Ammon's horn (tissue), 1 donor: ENCODE measurements at regions not wholly inside any gene's neighbourhood (a gene's known extent, or its start where the extent isn't known, plus 50 kb on each side); places are given as distances from the start of the nearest gene placed in this dataset.
"Not testable (repeated sequence)": the region's sequence is repeated elsewhere in the genome, so short reads cannot be mapped to it uniquely, and the experiment has no call there.

Experiments
- DNase-seq: peaks from one replicate; pipeline ENCODE4 v3.0.0-alpha.2; 2016; ENCODE audit warnings: low spot score

DNA sequence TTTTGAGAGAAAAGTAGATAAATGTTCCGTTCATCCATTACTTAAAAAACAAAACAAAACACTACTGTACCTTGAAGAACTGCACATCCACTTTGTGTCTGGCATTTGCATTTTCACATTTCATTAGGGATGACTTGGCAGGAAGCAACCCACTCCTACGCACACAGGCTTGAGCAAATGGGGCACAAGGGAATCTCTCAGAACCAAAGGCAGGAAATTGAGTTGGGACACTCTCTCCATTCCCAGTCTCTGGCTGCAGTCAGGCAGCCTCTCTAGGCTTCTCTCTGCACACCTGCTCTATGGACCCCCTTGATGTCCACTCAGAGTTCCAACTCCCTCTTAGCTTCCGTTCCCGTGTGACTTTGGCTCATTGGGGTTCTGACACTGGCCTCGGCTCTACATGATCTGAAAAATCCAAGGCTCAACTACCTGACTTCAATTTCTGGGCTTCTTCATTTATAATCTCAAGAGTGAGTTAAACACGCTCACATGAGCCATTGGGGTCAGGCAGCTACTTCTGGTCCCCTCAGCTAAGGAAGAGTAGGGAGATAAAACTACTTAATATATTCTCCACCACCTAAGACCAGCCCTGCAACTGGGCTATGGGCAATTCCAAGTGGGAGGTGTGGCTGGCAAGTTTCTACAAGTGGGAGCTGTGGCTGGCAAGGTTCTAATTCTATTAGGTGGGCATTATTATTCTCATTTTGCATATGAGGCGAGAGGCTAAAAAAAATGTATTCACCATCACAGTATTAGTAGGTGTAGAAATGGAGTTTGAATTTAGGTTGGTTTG lies 251.9 kb downstream of the SOD2 start:
- peak; percentile 19 for DNase-seq

GRCh38 chr6:159440349-159440748 lies 252.7 kb downstream of the SOD2 start:
- DNase-seq, result no peak

GRCh38 chr6:159439651-159440050 lies 253.4 kb downstream of the SOD2 start:
- no peak for DNase-seq

GRCh38 chr6:159438106-159438505 lies 254.9 kb downstream of the SOD2 start:
- no peak for DNase-seq

DNA sequence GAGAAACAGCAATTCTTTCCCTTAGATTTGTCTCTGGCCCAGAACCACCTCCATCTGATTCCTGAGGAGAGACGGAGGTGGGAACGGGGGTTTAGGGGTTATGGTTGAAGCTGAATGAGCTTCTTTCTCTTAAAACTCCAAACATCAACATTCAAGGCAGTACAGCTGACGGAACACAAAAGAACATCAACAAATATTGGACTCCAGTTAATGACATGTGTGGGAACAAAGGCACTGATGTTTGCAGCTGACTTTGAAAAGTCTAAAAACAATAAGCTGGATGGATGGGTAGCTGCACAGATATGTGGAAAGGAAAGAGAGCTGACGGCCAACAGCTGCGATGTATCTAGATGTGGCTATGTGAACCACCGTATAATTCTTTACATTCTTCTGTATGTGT lies 256.5 kb downstream of the SOD2 start:
- DNase-seq, result no peak

DNA sequence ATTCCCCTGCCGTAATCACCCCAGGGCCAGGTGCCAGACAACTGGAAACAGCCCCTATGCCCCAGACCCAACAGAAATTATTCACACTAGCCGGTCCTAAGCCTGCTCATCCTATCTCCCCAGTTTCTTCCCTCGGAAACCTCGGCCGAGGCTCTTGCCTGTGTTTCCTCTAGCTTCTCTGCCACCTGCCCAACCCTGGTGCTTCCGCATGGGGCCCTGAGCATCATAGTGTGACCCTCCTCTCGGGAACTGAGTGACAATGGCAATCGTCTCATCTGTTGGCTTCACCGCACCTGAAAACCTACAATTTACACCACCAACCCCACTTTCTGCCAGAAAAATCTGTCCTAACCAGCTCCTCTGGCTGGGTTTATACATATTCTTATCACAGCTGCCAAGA lies 257.3 kb downstream of the SOD2 start:
- DNase-seq, result no peak

DNA sequence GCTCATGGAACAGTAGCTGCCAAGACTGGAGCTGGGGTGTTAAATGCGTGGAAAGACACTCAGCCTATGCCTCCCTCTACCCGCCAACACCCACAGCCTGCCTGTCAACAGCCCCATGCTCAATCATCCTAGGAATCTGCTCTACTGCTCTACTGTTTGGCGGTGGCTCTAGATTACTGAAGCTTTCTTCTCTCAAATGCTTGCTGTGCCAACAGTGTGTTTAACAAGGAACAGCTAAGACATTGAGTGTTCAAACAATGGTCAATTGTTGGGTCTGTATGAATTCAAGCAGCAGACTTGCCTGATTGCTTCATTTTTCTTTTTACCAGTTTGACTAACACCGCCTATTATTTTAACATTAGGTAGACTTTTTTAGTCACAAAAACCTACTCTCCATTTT lies 258.6 kb downstream of the SOD2 start:
- DNase-seq, result no peak

DNA sequence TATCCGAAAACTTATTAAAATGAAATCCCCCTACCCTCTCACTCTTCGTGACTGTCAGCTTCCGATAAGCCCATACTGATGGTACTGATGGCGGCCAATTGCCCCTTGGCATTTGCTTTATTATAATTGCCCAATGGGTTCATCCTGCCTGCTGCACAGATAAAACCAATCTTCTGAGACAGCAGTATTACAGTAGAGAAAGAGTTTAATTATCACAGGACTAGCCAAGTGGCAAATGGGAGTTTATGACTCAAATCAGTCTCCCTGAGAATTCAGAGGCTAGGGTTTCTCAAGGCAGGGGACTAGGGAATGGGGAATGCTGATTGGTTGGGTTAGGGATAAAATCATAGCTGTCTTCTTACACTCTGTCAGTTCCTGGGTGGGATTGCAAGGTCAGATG lies 259.5 kb downstream of the SOD2 start:
- no peak for DNase-seq

DNA sequence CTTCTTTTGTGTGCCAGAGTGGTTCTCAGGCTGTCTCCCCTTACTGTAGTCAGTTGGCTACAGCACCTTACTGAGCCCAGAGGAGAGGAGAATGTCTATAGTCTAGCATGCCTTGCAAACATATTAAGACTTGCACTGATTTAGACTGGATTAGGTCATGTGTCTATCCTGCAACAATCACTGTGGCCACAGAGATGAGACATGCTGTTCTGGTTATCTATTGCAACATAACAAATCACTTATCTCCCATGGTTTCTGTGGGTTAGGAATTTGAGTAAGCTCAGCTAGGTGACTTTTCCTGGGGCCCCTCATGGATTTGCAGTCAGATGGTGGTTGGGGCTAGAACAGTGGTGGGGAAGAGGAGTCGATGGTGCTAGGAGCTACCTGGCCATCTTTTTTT lies 261.3 kb downstream of the SOD2 start:
- no peak for DNase-seq

GRCh38 chr6:159430323-159430722 lies 261.1 kb downstream of the FNDC1 start:
- no peak for DNase-seq

- DNase-seq, result no peak
Measured at GRCh38 chr6:159429433-159429832, 260.2 kb downstream of the FNDC1 start.

DNA sequence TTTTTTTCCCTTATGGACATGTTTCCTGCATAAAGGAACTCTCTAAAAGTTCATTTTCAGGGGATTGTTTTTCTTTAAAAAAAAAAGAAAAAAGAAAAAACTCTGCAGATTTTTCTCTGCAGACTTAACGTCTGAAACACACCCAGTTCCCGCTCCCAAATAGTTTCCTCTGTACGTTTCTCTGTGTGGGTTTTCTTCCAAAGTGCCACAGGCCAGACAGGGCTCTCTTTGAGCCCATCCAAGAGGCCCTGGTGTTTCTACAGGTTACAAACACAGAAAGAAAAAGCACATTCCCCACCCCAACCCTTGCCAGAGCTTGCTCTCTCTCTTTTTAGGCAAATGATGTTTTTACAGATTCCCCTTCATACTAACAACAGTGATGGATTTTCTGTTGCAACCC lies 258.6 kb downstream of the FNDC1 start:
- no peak for DNase-seq

DNA sequence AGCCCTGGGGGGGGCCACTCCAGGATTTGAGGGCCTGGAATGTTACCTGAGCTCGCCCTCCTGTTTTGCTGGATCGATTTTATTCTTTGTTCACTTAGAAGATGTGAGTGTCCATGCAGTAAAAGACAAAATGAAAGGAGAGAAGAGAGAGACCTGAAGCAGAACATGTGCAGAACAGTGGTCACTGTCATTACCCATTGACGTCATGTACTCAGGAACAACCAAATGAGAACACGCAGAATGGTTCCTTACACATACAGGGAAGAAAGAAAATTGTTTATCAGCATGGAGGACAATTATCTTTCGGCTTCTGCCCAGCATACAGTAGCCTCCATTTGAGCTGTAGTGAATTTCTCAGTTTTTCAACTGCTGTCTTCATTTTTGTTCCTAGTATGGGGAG lies 258.1 kb downstream of the FNDC1 start:
- DNase-seq, result no peak

DNA sequence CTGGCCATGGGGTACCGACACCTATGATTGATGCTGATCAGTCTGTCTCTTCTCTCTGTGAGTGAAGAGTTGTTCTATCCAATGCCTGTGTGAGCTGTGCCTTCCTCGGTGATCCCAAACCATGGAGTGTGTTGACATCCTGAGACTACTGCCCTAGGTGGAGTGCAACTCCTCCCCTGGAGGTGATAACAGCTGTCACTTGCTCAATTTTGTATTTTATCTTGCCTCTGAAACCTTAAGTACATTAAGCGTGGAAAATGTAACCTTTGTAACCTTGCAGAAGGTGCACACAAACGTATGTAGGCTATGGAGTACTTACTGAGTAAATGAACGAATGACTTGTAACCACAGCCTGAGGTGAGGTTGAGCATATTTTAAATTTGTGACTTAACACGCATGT lies 256.2 kb downstream of the FNDC1 start:
- DNase-seq, result no peak

- peak; percentile 11 for DNase-seq
Measured at GRCh38 chr6:159422041-159422984, 253.1 kb downstream of the FNDC1 start.

GRCh38 chr6:159421586-159421985 lies 252.4 kb downstream of the FNDC1 start:
- no peak for DNase-seq

DNA sequence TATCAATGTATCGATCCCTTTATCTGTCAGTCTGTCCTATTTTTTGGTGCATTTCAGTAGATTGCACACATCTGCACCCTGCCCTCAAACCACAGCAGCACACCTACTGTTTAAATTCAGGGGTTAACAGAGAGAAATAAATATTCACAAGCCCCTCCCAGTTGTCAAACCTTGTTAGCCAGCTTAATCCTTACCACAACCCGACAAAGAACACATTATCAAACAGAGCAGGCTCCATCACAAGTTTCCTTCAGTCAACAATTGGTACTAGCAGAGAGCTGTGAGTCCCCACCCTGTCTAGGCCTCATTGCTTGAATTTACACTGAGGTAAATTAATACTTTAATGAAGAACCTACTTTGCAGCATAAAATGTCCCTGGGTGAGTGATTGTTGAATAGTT lies 249.8 kb downstream of the FNDC1 start:
- DNase-seq, result no peak

GRCh38 chr6:159416891-159417560 lies 247.8 kb downstream of the FNDC1 start:
- DNase-seq, result no peak

- no peak for DNase-seq
Measured at GRCh38 chr6:159415540-159415939, 246.3 kb downstream of the FNDC1 start.

- no peak for DNase-seq
Measured at GRCh38 chr6:159414711-159415110, 245.5 kb downstream of the FNDC1 start.

DNA sequence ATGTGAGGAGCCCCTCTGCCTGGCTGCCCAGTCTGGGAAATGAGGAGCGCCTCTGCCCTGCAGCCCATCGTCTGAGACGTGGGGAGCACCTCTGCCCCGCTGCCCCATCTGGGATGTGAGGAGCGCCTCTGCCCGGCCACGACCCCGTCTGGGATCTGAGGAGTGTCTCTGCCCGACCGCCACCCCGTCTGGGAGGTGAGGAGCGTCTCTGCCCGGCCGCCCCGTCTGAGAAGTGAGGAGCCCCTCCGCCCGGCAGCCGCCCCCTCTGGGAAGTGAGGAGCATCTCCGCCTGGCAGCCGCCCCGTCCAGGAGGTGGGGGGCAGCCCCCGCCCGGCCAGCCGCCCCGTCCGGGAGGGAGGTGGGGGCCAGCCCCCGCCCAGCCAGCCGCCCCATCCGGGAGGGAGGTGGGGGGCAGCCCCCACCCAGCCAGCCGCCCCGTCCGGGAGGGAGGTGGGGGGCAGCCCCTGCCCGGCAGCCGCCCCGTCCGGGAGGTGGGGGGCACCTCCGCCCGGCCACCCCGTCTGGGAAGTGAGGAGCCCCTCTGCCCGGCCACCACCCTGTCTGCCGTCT lies 238.1 kb downstream of the FNDC1 start:
- DNase-seq, result not testable (repeated sequence)

- DNase-seq, result no peak
Measured at GRCh38 chr6:159404296-159404695, 235.1 kb downstream of the FNDC1 start.
